ENCODE measurements at regions not wholly inside any gene's neighbourhood (a gene's known extent, or its start where the extent isn't known, plus 50 kb on each side); places are given as distances from the start of the nearest gene placed in this dataset.

GRCh38 chr7:86918245-86918644, 141.2 kb downstream of the ELAPOR2 start:
- TF ChIP-seq ZNF274 (IDR thresholded peaks at IDR 0.05; ENCODE audit: low read depth, low read length): no peak

GRCh38 chr7:86916277-86916825, 143.1 kb downstream of the ELAPOR2 start:
- no peak for TF ChIP-seq ZNF274 (IDR thresholded peaks at IDR 0.05; ENCODE audit: low read depth, low read length)
- H3K4me3 ChIP-seq (ENCODE audit: low read length): no peak overlapping the region

More at GRCh38 chr7:86918245-86918644, 141.2 kb downstream of the ELAPOR2 start:
- no peak overlapping the region for H3K4me3 ChIP-seq (ENCODE audit: low read length)

GRCh38 chr7:86914551-86914950, 144.9 kb downstream of the ELAPOR2 start:
- TF ChIP-seq ZNF274 (IDR thresholded peaks at IDR 0.05; ENCODE audit: low read depth, low read length): no peak

More at GRCh38 chr7:86914551-86914950, 144.9 kb downstream of the ELAPOR2 start:
- H3K4me3 ChIP-seq (ENCODE audit: low read length): no peak overlapping the region

Data from GM08714 (cell line).